Endothelial cell of umbilical vein (primary cell): ENCODE measurements at regions not wholly inside any gene's neighbourhood (a gene's known extent, or its start where the extent isn't known, plus 50 kb on each side); places are given as distances from the start of the nearest gene placed in this dataset.

Source experiments
- BruUV-seq: library from RNA; stranded (reverse); fragments of 400-500 nt; replicated peaks from 2 replicates; lab custom pipeline; 2021; lab: Mats Ljungman, UMichigan
- CTCF ChIA-PET: fragments of 300-600, 350-600 bp; sonication (Branson Sonifier 250); formaldehyde crosslinking; loops from one replicate; lab custom pipeline; 2021; ENCODE audit warnings: antibody characterized with exemption, inconsistent platforms; lab: Charles Lee
- POLR2A ChIA-PET: fragments of 300-600, 350-600 bp; sonication (Branson Sonifier 250); formaldehyde crosslinking; loops from one replicate; lab custom pipeline; 2021; ENCODE audit warnings: antibody characterized with exemption, inconsistent platforms; lab: Charles Lee
- DNase-seq: peaks from one replicate; pipeline ENCODE4 v3.0.0-alpha.2; 2011; ENCODE audit warnings: low read depth, low spot score
- FAIRE-seq: peaks from 2 replicates; lab custom pipeline; 2011; peaks lifted over from hg19 to GRCh38; lab: Jason Lieb, UNC
- H2AFZ ChIP-seq: 2 replicates; pipeline ENCODE4 v1.6.0; 2012; ENCODE audit warnings: low read depth, low read length, control low read depth, inconsistent platforms
- H3K27ac ChIP-seq: 2 replicates; pipeline ENCODE4 v1.5.1; 2011; ENCODE audit warnings: low read depth, mild to moderate bottlenecking, control low read depth, low read length, moderate library complexity; ENCODE audit not compliant: insufficient read depth
- H3K27me3 ChIP-seq, 2 experiments: 2 replicates each; pipeline versions ENCODE4 v1.6.0 to v1.6.1; 2011; ENCODE audit warnings: low read length in 2 of 2, mixed read lengths in 1 of 2; ENCODE audit not compliant: control insufficient read depth in 2 of 2, insufficient read depth in 2 of 2
- H3K36me3 ChIP-seq, 2 experiments: 2 replicates in 1 of 2; 3 replicates in 1 of 2; pipeline ENCODE4 v1.5.1; 2011; ENCODE audit warnings: low read length in 2 of 2, mild to moderate bottlenecking in 1 of 2, moderate library complexity in 1 of 2; ENCODE audit not compliant: control insufficient read depth in 2 of 2, insufficient read depth in 2 of 2; ENCODE audit errors: extremely low read depth in 1 of 2
- H3K4me1 ChIP-seq: 3 replicates; pipeline ENCODE4 v1.5.1; 2011; ENCODE audit warnings: mild to moderate bottlenecking, low read length; ENCODE audit not compliant: control insufficient read depth, insufficient read depth; ENCODE audit errors: extremely low read depth
- H3K4me2 ChIP-seq: 2 replicates; pipeline ENCODE4 v1.6.1; 2011; ENCODE audit warnings: low read length, control low read depth, mixed read lengths; ENCODE audit not compliant: insufficient read depth
- H3K4me3 ChIP-seq, 3 experiments: fragments of 200-600 bp in 1 of 3; sonication (generic), shearing (Covaris generic) in 1 of 3; replicated peaks in 1 of 3; 2 replicates each; pipeline ENCODE4 v1.5.1; 2011 to 2016; ENCODE audit warnings: control low read depth in 3 of 3, low read length in 3 of 3, mild to moderate bottlenecking in 2 of 3, inconsistent platforms in 1 of 3, low read depth in 1 of 3, moderate library complexity in 1 of 3; ENCODE audit not compliant: insufficient read depth in 1 of 3
- H3K79me2 ChIP-seq: 2 replicates; pipeline ENCODE4 v1.6.0; 2012; ENCODE audit warnings: low read length, inconsistent platforms; ENCODE audit not compliant: control insufficient read depth, insufficient read depth
- H3K9ac ChIP-seq: replicated peaks from 2 replicates; pipeline ENCODE3; 2011; ENCODE audit warnings: low read length, control low read depth; ENCODE audit not compliant: insufficient read depth; ENCODE audit errors: extremely low read depth
- H3K9me1 ChIP-seq: replicated peaks from 3 replicates; pipeline ENCODE4 v1.6.0; 2011; ENCODE audit warnings: mild to moderate bottlenecking, low read length; ENCODE audit not compliant: control insufficient read depth, insufficient read depth; ENCODE audit errors: extremely low read depth
- H3K9me3 ChIP-seq: replicated peaks from 2 replicates; pipeline ENCODE4 v1.5.1; 2012; ENCODE audit warnings: low read length, inconsistent platforms; ENCODE audit not compliant: control insufficient read depth, insufficient read depth
- H4K20me1 ChIP-seq: replicated peaks from 2 replicates; pipeline ENCODE3; 2011; ENCODE audit warnings: mild to moderate bottlenecking, low read length; ENCODE audit not compliant: control insufficient read depth, insufficient read depth; ENCODE audit errors: extremely low read depth
- EZH2 ChIP-seq: IDR thresholded peaks from 2 replicates; pipeline ENCODE4 v1.6.1; 2012; ENCODE audit warnings: borderline replicate concordance, low read depth, mild to moderate bottlenecking, moderate library complexity, low read length, inconsistent platforms; ENCODE audit not compliant: severe bottlenecking
- FOS ChIP-seq: IDR thresholded peaks from 2 replicates; pipeline ENCODE4 v1.6.1; 2011; ENCODE audit warnings: mild to moderate bottlenecking, low read length, moderate library complexity, borderline replicate concordance; ENCODE audit not compliant: insufficient read depth
- GATA2 ChIP-seq: IDR thresholded peaks from 2 replicates; pipeline ENCODE4 v1.7.0; 2011; ENCODE audit warnings: low read depth, mild to moderate bottlenecking, moderate library complexity, mixed read lengths, low read length; ENCODE audit not compliant: insufficient read length, insufficient read depth
- JUN ChIP-seq: IDR thresholded peaks from 2 replicates; pipeline ENCODE4 v1.6.1; 2011; ENCODE audit warnings: borderline replicate concordance, low read depth; ENCODE audit not compliant: insufficient read length, insufficient read depth
- MAX ChIP-seq: IDR thresholded peaks from 2 replicates; pipeline ENCODE4 v1.6.1; 2011; ENCODE audit not compliant: insufficient read depth, insufficient read length
- MYC ChIP-seq: IDR thresholded peaks from one replicate; pipeline ENCODE4 v1.6.1; 2011; ENCODE audit warnings: mild to moderate bottlenecking, low read depth, low read length
- POLR2A ChIP-seq: IDR thresholded peaks from 2 replicates; pipeline ENCODE4 v1.6.1; 2012; ENCODE audit warnings: low read depth, mild to moderate bottlenecking, control low read depth, low read length
- POLR2AphosphoS5 ChIP-seq: IDR thresholded peaks from 2 replicates; pipeline ENCODE4 v1.6.1; 2012; ENCODE audit warnings: low read depth, mild to moderate bottlenecking, control low read depth, low read length, moderate library complexity; ENCODE audit not compliant: insufficient read depth
- dilution Hi-C: fragments of 300-500 bp; cut with MboI; formaldehyde crosslinking; loops from one replicate; pipeline ENCODE4 v1.15.0; 2019; ENCODE audit warnings: low sequenced_read_pairs; ENCODE audit not compliant: extremely low pct_ligation_motif_present
- intact Hi-C: fragments of 100-400 bp; cut with micrococcal nuclease; formaldehyde crosslinking; loops from one replicate; pipeline ENCODE4 v1.10.0; 2022
- TF ChIP-seq, protein P1 (sequence below), 2 donors: IDR thresholded peaks; 1 replicate in 1 of 2; 2 replicates in 1 of 2; pipeline ENCODE4 v1.5.1; 2011; ENCODE audit warnings: low read length in 2 of 2, mild to moderate bottlenecking in 2 of 2, moderate library complexity in 2 of 2, control low read depth in 1 of 2, inconsistent platforms in 1 of 2, low read depth in 1 of 2; ENCODE audit not compliant: insufficient read depth in 1 of 2; ENCODE audit errors: extremely low read depth in 1 of 2

DNA sequence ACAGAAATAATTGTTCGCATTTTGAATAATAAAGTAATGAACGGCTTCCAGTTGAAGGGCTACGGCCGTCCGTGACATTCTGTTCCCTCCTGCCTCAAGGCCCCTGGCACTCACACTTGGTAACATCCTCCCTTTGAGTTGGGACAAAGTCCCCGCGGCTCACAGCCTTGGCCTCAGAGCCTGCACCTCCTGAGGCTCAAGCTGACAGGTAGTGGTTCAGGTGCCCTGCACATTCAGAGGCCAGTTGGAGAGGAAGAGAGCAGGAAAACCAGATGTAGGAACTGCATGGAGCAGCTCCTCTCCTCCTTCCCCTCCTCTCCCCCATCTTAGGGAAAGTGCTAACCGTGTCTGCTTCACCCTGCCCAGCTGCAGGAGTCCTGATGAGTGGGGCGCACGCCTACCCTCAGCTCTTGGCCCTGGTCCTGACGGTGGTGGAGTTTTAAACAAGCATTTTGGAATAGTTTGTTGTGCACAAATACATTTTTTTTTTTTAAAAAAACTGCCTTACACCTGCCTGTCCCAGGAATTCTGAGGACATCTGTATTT is 393.1 kb downstream of the SMOC2 start:
- H3K4me1 ChIP-seq, result no peaks in the 10 kb centered on the region
- no peak overlapping the region for H3K4me2 ChIP-seq
- BruUV-seq, result no TSS peak

More for the DNA sequence above, 393.1 kb downstream of the SMOC2 start:
- Histone ChIP-seq H3K79me2 (no peaks in the 10 kb centered on the region), H4K20me1 (no peaks in the 10 kb centered on the region), H3K27ac (no peak overlapping the region), H3K9me1 (no peaks in the 10 kb centered on the region), H3K9ac (no peak overlapping the region), H3K27me3 (no peaks in the 10 kb centered on the region), H3K4me3 (no peak overlapping the region), H3K9me3 (peaks cover 7% of the 10 kb centered on the region), H3K36me3 (no peaks in the 10 kb centered on the region), H2AFZ (no peak overlapping the region)
- FAIRE-seq (no peak), DNase-seq (no peak)
- CTCF ChIA-PET, result no interaction called here
- dilution Hi-C loops (no loop called here), intact Hi-C loops (no loop called here)
- no peak for TF ChIP-seq JUN
- TF ChIP-seq GATA2, result no peak
- TF ChIP-seq EZH2, result no peak
- TF ChIP-seq POLR2AphosphoS5, result no peak
- no peak for TF ChIP-seq MYC
- no peak for TF ChIP-seq POLR2A
- TF ChIP-seq MAX, result no peak
- TF ChIP-seq FOS, result no peak
- TF ChIP-seq, protein P1, sequence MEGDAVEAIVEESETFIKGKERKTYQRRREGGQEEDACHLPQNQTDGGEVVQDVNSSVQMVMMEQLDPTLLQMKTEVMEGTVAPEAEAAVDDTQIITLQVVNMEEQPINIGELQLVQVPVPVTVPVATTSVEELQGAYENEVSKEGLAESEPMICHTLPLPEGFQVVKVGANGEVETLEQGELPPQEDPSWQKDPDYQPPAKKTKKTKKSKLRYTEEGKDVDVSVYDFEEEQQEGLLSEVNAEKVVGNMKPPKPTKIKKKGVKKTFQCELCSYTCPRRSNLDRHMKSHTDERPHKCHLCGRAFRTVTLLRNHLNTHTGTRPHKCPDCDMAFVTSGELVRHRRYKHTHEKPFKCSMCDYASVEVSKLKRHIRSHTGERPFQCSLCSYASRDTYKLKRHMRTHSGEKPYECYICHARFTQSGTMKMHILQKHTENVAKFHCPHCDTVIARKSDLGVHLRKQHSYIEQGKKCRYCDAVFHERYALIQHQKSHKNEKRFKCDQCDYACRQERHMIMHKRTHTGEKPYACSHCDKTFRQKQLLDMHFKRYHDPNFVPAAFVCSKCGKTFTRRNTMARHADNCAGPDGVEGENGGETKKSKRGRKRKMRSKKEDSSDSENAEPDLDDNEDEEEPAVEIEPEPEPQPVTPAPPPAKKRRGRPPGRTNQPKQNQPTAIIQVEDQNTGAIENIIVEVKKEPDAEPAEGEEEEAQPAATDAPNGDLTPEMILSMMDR (IDR thresholded peaks at IDR 0.05; ENCODE audit: extremely low read depth in 1 of 2, insufficient read depth in 1 of 2, low read depth in 1 of 2, low read length in 2 of 2), result no peak
- POLR2A ChIA-PET, result no interaction called here
